Activated T-helper 1 cell treated with anti-CD3 and anti-CD28 coated beads, Interleukin-12 subunit alpha, Interleukin-12 subunit beta, Interleukin-2, Interleukin-4 antibody, amounts not matched to agents 30 ng/mL and 10 ng/mL and 1 ng/mL, durations not matched to agents 14 hours and 24 hours and 36 hours (primary cell): ENCODE measurements at regions not wholly inside any gene's neighbourhood (a gene's known extent, or its start where the extent isn't known, plus 50 kb on each side); places are given as distances from the start of the nearest gene placed in this dataset.

Experiments
- DNase-seq: peaks from one replicate; pipeline ENCODE4 v3.0.0; 2021; ENCODE audit warnings: low spot score
- H3K27ac Mint-ChIP-seq: one replicate; pipeline ENCODE4 v1.8.0; 2021; ENCODE audit warnings: mild to moderate bottlenecking, mixed read lengths
- H3K27me3 Mint-ChIP-seq: one replicate; pipeline ENCODE4 v1.8.0; 2022; ENCODE audit warnings: mild to moderate bottlenecking, moderate library complexity, mixed read lengths; ENCODE audit not compliant: insufficient read depth
- H3K36me3 Mint-ChIP-seq: one replicate; pipeline ENCODE4 v1.8.0; 2021; ENCODE audit warnings: low read depth, mixed read lengths
- H3K4me1 Mint-ChIP-seq: one replicate; pipeline ENCODE4 v1.8.0; 2021; ENCODE audit warnings: low read depth, mixed read lengths
- H3K4me3 Mint-ChIP-seq: one replicate; pipeline ENCODE4 v1.8.0; 2021; ENCODE audit warnings: mild to moderate bottlenecking, moderate library complexity, mixed read lengths
- H3K9me3 Mint-ChIP-seq: one replicate; pipeline ENCODE4 v1.8.0; 2021; ENCODE audit warnings: mixed read lengths
- intact Hi-C: fragments of 100-400 bp; cut with micrococcal nuclease; formaldehyde crosslinking; loops from one replicate; pipeline ENCODE4 v1.15.1; 2024

DNA sequence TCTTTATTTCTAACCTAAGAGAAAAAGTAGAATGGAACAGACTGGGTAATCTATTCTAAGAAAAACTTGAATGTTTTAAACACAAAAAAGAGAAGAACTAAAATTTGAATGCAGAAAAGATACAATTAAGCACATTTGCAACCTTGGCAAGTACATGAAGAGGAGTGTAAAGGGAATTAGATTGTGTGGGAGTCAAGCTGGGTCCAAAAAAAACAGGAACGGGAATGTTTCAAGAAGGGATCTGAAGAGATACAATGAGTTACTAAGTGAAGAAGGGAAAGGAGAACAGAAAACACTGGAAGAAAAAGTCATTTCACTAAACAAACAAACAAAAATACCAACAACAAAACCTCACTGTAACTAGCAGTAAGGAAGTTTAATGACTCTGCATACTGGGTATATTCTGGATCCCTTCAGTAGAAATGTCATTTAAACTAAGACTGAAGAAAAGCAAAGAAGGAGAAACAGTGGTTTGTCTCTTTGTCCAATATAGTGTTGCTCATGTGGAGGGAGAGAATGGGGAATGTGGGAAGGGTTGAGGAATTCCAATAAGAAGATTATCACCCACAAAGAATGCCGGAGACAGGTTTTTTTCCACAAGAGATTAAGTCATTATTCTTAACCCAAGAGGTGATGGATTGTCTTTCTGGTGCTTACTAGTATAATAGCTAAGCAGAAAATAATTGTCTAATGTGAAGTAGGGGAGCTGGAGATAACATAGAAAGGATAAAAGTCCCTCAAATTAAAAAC is 50.4 kb upstream of the PTPN13 start:
- Mint-ChIP-seq H3K4me1 (peaks cover 39% of the 10 kb centered on the region), H3K27ac (peak overlapping the region; percentile 96), H3K27me3 (peaks cover 5% of the 10 kb centered on the region), H3K9me3 (peaks cover 11% of the 10 kb centered on the region), H3K36me3 (peaks cover 4% of the 10 kb centered on the region), H3K4me3 (peak overlapping the region; percentile 25)
- intact Hi-C loops = loop anchor here (1.0 to 10.0 kb wide), 9 partner anchors 13 to 1741 kb away; partner anchors contain the start of genes AFF1, MAPK10, PPM1K and PTPN13
- DNase-seq = no peak

GRCh38 chr4:86544310-86544966 is 49.7 kb upstream of the PTPN13 start:
- peak; percentile 7 for DNase-seq
- Mint-ChIP-seq H3K36me3 (peaks cover 4% of the 10 kb centered on the region), H3K9me3 (peaks cover 11% of the 10 kb centered on the region), H3K4me1 (peaks cover 39% of the 10 kb centered on the region), H3K27me3 (peaks cover 5% of the 10 kb centered on the region), H3K27ac (peak overlapping the region; percentile 96), H3K4me3 (peak overlapping the region; percentile 75)
- intact Hi-C loops = loop anchor here (1.0 to 10.0 kb wide), 8 partner anchors 46 to 1740 kb away; partner anchors contain the start of genes AFF1, MAPK10, PPM1K and PTPN13
